Neural progenitor cell (in vitro differentiated cells): ENCODE measurements at regions not wholly inside any gene's neighbourhood (a gene's known extent, or its start where the extent isn't known, plus 50 kb on each side); places are given as distances from the start of the nearest gene placed in this dataset.

Source experiments
- CTCF ChIP-seq: fragments of 200-600 bp; sonication (generic); IDR thresholded peaks from 2 replicates; pipeline ENCODE4 v1.5.1; 2017; ENCODE audit warnings: antibody characterized with exemption, mild to moderate bottlenecking
- EZH2 ChIP-seq: fragments of 200-600 bp; sonication (generic); IDR thresholded peaks from 2 replicates; pipeline ENCODE4 v1.6.1; 2017; ENCODE audit warnings: antibody characterized with exemption, mild to moderate bottlenecking, moderate library complexity
- EZH2phosphoT487 ChIP-seq: fragments of 200-600 bp; sonication (generic); IDR thresholded peaks from 2 replicates; pipeline ENCODE4 v1.6.1; 2017; ENCODE audit warnings: antibody characterized with exemption

DNA sequence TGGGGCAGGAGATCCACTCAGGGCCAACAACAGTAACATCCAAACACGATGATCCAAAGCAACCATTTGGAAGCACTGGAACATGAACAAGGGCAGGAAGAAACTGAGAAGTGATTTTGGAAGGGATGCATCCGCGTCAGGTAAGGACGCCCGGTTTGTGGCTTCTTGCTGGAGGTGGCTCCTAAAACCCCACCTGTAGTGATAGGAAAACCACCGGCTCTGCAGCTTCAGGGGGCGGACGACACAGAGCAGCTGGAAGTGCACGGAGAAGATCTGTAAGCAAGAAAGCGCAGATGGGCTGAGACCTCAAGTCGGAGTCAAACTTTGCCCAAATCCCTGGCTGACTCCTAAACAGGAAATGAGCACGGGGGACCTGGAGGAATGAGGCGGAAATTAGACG lies 1066.1 kb downstream of the BRD1 start:
- TF ChIP-seq EZH2 (no peak), CTCF (no peak), EZH2phosphoT487 (no peak)
